ENCODE measurements at regions not wholly inside any gene's neighbourhood (a gene's known extent, or its start where the extent isn't known, plus 50 kb on each side); places are given as distances from the start of the nearest gene placed in this dataset.

- TF ChIP-seq CTCF (IDR thresholded peaks at IDR 0.05) (no peak), POLR2A (IDR thresholded peaks at IDR 0.05) (no peak), POLR2AphosphoS5 (IDR thresholded peaks at IDR 0.05) (no peak)
Measured at GRCh38 chr14:98802044-98802443, 470.0 kb downstream of the BCL11B start.
